ENCODE measurements at regions not wholly inside any gene's neighbourhood (a gene's known extent, or its start where the extent isn't known, plus 50 kb on each side); places are given as distances from the start of the nearest gene placed in this dataset.

- Histone ChIP-seq H3K27ac (ENCODE audit: low read length) (no peak overlapping the region), H3K4me3 (ENCODE audit: low read length) (no peak overlapping the region), H3K9me3 (replicated peaks; ENCODE audit: control insufficient read depth, low read depth, low read length) (no peaks in the 10 kb centered on the region), H3K36me3 (ENCODE audit: control insufficient read depth, insufficient read depth, low read length) (no peaks in the 10 kb centered on the region), H3K4me1 (ENCODE audit: control insufficient read depth, insufficient read depth, low read length) (no peaks in the 10 kb centered on the region), H3K27me3 (ENCODE audit: control insufficient read depth, insufficient read depth, low read length) (no peaks in the 10 kb centered on the region)
- DNase-seq, result no peak
These were observed 891.2 kb downstream of the KCNA4 start for GRCh38 chr11:29125606-29126005.

GRCh38 chr11:29124470-29124869 is 892.4 kb downstream of the KCNA4 start:
- DNase-seq, result no peak
- H3K4me3 ChIP-seq (ENCODE audit: low read length), result no peak overlapping the region
- 84% methylated on average over 4 of the region's 8 CpGs for WGBS (ENCODE audit: insufficient coverage)
- H3K4me1 ChIP-seq (ENCODE audit: control insufficient read depth, insufficient read depth, low read length), result no peaks in the 10 kb centered on the region
- H3K27me3 ChIP-seq (ENCODE audit: control insufficient read depth, insufficient read depth, low read length), result no peaks in the 10 kb centered on the region
- H3K9me3 ChIP-seq (replicated peaks; ENCODE audit: control insufficient read depth, low read depth, low read length), result no peaks in the 10 kb centered on the region
- H3K27ac ChIP-seq (ENCODE audit: low read length), result no peak overlapping the region
- no peaks in the 10 kb centered on the region for H3K36me3 ChIP-seq (ENCODE audit: control insufficient read depth, insufficient read depth, low read length)

- 24% methylated on average over 9 of the region's 11 CpGs for WGBS (ENCODE audit: insufficient coverage)
These were observed 896.9 kb downstream of the KCNA4 start for GRCh38 chr11:29119707-29120618.

GRCh38 chr11:29119116-29119515 is 897.7 kb downstream of the KCNA4 start:
- DNase-seq, result no peak
- Histone ChIP-seq H3K27ac (ENCODE audit: low read length) (no peak overlapping the region), H3K4me1 (ENCODE audit: control insufficient read depth, insufficient read depth, low read length) (no peaks in the 10 kb centered on the region), H3K36me3 (ENCODE audit: control insufficient read depth, insufficient read depth, low read length) (no peaks in the 10 kb centered on the region), H3K9me3 (replicated peaks; ENCODE audit: control insufficient read depth, low read depth, low read length) (no peaks in the 10 kb centered on the region), H3K27me3 (ENCODE audit: control insufficient read depth, insufficient read depth, low read length) (no peaks in the 10 kb centered on the region), H3K4me3 (ENCODE audit: low read length) (no peak overlapping the region)
- no CpG with 5 or more reads among the region's 1 CpG for WGBS (ENCODE audit: insufficient coverage)

More at GRCh38 chr11:29119707-29120618, 896.9 kb downstream of the KCNA4 start:
- Histone ChIP-seq H3K27ac (ENCODE audit: low read length) (no peak overlapping the region), H3K36me3 (ENCODE audit: control insufficient read depth, insufficient read depth, low read length) (no peaks in the 10 kb centered on the region), H3K9me3 (replicated peaks; ENCODE audit: control insufficient read depth, low read depth, low read length) (no peaks in the 10 kb centered on the region), H3K4me3 (ENCODE audit: low read length) (no peak overlapping the region), H3K4me1 (ENCODE audit: control insufficient read depth, insufficient read depth, low read length) (no peaks in the 10 kb centered on the region), H3K27me3 (ENCODE audit: control insufficient read depth, insufficient read depth, low read length) (no peaks in the 10 kb centered on the region)
- DNase-seq, result peak; percentile 47

GRCh38 chr11:29100967-29101366 is 915.9 kb downstream of the KCNA4 start:
- Histone ChIP-seq H3K4me3 (ENCODE audit: low read length) (no peak overlapping the region), H3K9me3 (replicated peaks; ENCODE audit: control insufficient read depth, low read depth, low read length) (peaks cover 6% of the 10 kb centered on the region), H3K27ac (ENCODE audit: low read length) (no peak overlapping the region), H3K27me3 (ENCODE audit: control insufficient read depth, insufficient read depth, low read length) (no peaks in the 10 kb centered on the region), H3K36me3 (ENCODE audit: control insufficient read depth, insufficient read depth, low read length) (no peaks in the 10 kb centered on the region), H3K4me1 (ENCODE audit: control insufficient read depth, insufficient read depth, low read length) (no peaks in the 10 kb centered on the region)
- no peak for DNase-seq
- 37% methylated on average over 2 of the region's 3 CpGs for WGBS (ENCODE audit: insufficient coverage)

DNA sequence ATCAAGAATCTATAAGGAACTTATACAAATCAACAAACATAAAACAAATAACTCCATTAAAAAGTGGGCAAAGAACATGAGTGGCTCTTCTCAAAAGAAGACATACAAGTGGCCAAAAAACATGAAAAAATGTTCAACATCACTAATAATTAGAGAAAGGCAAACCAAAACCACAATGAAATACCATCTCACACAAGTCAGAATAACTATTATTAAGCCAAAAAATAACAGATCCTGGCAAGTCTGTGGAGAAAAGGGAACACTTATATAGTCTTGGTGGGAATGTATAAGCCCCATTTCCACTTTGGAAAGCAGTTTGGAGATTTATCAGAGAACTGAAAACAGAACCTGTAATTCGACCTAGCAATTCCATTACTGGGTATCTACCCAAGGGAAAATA is 921.0 kb downstream of the KCNA4 start:
- no peak for DNase-seq
- no peak overlapping the region for H3K27ac ChIP-seq (ENCODE audit: low read length)
- no peaks in the 10 kb centered on the region for H3K36me3 ChIP-seq (ENCODE audit: control insufficient read depth, insufficient read depth, low read length)
- H3K9me3 ChIP-seq (replicated peaks; ENCODE audit: control insufficient read depth, low read depth, low read length), result no peaks in the 10 kb centered on the region
- H3K4me1 ChIP-seq (ENCODE audit: control insufficient read depth, insufficient read depth, low read length), result no peaks in the 10 kb centered on the region
- H3K4me3 ChIP-seq (ENCODE audit: low read length), result no peak overlapping the region
- no CpG with 5 or more reads among the region's 1 CpG for WGBS (ENCODE audit: insufficient coverage)
- no peaks in the 10 kb centered on the region for H3K27me3 ChIP-seq (ENCODE audit: control insufficient read depth, insufficient read depth, low read length)

- H3K27ac ChIP-seq (ENCODE audit: low read length), result no peak overlapping the region
- H3K4me3 ChIP-seq (ENCODE audit: low read length), result no peak overlapping the region
- no peaks in the 10 kb centered on the region for H3K36me3 ChIP-seq (ENCODE audit: control insufficient read depth, insufficient read depth, low read length)
- no peaks in the 10 kb centered on the region for H3K27me3 ChIP-seq (ENCODE audit: control insufficient read depth, insufficient read depth, low read length)
- WGBS (ENCODE audit: insufficient coverage), result no CpG with 5 or more reads among the region's 1 CpG
- no peaks in the 10 kb centered on the region for H3K4me1 ChIP-seq (ENCODE audit: control insufficient read depth, insufficient read depth, low read length)
- H3K9me3 ChIP-seq (replicated peaks; ENCODE audit: control insufficient read depth, low read depth, low read length), result no peaks in the 10 kb centered on the region
- DNase-seq, result no peak
These were observed 923.3 kb downstream of the KCNA4 start for GRCh38 chr11:29093416-29094120.

GRCh38 chr11:29087200-29087812 is 929.5 kb downstream of the KCNA4 start:
- WGBS (ENCODE audit: insufficient coverage), result no CpG with 5 or more reads among the region's 1 CpG
- DNase-seq, result no peak
- no peaks in the 10 kb centered on the region for H3K4me1 ChIP-seq (ENCODE audit: control insufficient read depth, insufficient read depth, low read length)

DNA sequence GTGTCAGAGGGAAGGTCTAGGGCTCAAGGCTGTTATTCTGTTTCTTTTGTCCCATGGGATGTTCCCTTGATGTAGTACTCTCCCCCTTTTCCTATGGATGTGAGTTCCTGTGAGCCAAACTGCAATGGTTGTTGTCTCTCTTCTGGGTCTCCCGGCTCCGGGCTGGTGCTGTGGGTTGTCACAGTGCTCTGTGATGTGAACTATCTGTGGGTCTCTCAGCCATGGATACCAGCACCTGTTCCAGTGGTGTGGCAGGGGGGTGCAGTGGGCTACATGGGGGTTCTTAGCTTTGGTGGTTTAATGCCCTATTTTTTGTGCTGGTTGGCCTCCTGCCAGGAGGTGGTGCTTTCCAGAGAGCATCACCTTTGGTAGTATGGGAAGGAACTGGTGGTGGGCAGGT is 941.1 kb downstream of the KCNA4 start:
- H3K9me3 ChIP-seq (replicated peaks; ENCODE audit: control insufficient read depth, low read depth, low read length), result peaks cover 17% of the 10 kb centered on the region
- no peak for DNase-seq
- H3K36me3 ChIP-seq (ENCODE audit: control insufficient read depth, insufficient read depth, low read length), result no peaks in the 10 kb centered on the region
- no peak overlapping the region for H3K27ac ChIP-seq (ENCODE audit: low read length)
- no CpG with 5 or more reads among the region's 2 CpGs for WGBS (ENCODE audit: insufficient coverage)
- no peak overlapping the region for H3K4me3 ChIP-seq (ENCODE audit: low read length)
- H3K27me3 ChIP-seq (ENCODE audit: control insufficient read depth, insufficient read depth, low read length), result no peaks in the 10 kb centered on the region
- no peaks in the 10 kb centered on the region for H3K4me1 ChIP-seq (ENCODE audit: control insufficient read depth, insufficient read depth, low read length)

More at GRCh38 chr11:29087200-29087812, 929.5 kb downstream of the KCNA4 start:
- Histone ChIP-seq H3K27ac (ENCODE audit: low read length) (no peak overlapping the region), H3K27me3 (ENCODE audit: control insufficient read depth, insufficient read depth, low read length) (no peaks in the 10 kb centered on the region), H3K9me3 (replicated peaks; ENCODE audit: control insufficient read depth, low read depth, low read length) (peaks cover 2% of the 10 kb centered on the region), H3K36me3 (ENCODE audit: control insufficient read depth, insufficient read depth, low read length) (no peaks in the 10 kb centered on the region), H3K4me3 (ENCODE audit: low read length) (no peak overlapping the region)
